NCI-H1092 treated with DMSO at 0.1 percent for 48 hours (cell line): ENCODE measurements at regions not wholly inside any gene's neighbourhood (a gene's known extent, or its start where the extent isn't known, plus 50 kb on each side); places are given as distances from the start of the nearest gene placed in this dataset.

Experiments
- DNase-seq: peaks from one replicate; lab custom pipeline; 2025; lab: John Stamatoyannopoulos, UW

DNA sequence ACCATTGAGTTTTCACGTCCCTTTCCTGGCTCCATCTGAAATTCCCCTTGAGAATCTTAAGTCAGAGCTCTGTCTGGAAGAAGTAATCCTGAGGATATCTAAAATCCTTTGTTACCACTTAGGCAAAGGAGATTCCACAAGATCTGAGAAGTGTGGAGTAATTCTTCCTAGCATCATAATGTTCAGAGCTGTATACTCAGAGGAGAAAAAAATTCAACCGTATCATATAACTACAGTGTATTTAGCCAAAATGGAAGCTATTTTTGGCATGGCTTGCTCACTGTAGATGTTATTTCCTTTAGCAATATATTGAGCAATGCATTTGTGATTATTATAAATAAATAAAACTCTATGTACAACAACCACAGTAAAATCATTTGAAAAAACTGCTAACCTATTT lies 1858.4 kb downstream of the EFNA5 start:
- no peak for DNase-seq

DNA sequence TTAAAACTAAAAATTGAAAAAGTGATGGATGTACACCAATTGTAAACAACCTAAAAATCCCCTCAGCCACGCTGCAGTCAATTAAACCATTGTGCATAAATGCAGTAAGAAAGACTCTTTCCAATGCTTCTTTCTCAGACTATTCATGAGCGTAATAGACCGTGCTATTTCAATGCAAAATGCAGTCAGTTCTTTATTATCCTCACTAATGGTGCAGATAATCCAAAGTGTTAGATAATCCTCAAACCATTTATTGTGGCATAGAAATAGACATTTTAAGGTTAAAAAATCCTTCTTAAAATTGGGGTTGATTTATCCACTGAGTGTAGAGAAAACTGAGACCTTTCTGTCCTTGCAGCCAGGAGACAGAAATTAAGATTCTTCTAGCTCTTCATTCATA lies 1862.8 kb downstream of the EFNA5 start:
- no peak for DNase-seq

- no peak for DNase-seq
Observed at GRCh38 chr5:105807290-105807689, 1863.4 kb downstream of the EFNA5 start.

DNA sequence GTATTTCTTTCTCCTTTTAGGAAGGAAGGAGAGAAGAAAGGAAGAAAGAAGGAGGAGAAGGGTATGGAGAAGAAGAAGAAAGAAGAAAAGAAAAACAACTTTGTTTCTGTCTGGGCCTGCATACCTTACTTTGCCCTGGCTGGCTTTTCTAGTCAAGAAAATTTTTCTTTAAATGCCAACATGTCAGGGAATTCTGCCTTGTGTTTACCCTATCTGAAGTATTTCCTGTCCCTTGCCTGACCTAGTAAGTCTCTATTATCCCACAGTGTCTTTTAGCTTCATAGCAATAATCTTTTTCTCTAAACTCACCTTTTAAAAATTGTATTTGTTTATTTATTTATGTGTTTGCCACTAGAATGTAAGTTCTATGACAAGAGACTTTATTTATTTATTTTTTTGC lies 1864.1 kb downstream of the EFNA5 start:
- no peak for DNase-seq

GRCh38 chr5:105803431-105803830 lies 1867.3 kb downstream of the EFNA5 start:
- no peak for DNase-seq

GRCh38 chr5:105794578-105794977 lies 1876.2 kb downstream of the EFNA5 start:
- no peak for DNase-seq

DNA sequence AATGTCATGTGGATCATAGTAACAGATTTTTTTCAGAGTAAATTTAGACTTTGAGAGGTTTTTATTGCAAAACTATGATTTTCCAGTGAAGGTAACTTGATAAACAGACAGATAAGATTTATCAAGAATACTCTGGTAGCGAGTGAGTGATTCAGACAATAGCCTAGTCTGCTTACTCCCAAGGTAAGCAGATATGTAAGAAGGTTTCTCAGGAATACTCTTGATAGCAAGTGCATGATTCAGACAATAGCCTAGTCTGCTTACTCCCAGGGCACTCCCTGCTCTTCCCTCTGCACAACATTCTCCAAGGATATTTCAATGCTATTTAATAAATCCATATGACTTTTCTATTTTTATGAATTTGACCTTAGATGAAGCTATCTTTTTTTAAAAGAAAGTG lies 1881.5 kb downstream of the EFNA5 start:
- no peak for DNase-seq

- DNase-seq, result no peak
Observed at GRCh38 chr5:105783811-105784210, 1886.9 kb downstream of the EFNA5 start.

GRCh38 chr5:105782501-105782900 lies 1888.2 kb downstream of the EFNA5 start:
- DNase-seq, result no peak

DNA sequence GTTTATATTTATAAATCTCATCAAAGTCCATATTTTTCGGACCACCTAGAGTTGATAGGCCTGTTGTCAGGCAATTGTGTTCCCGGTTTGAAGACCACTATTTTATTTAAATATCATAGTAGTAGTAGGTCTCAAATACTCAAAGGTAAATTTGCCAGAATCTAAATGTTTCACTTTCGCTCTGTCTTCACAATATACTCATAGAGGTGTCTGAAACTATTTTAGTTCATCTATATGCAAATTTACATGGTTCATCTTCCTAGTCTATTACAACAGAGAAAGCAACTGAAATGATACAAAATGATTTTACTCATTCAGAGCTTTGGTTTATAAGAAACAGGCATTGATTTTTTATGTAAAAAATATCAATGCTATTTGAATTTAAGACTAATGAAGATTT lies 1897.5 kb downstream of the EFNA5 start:
- DNase-seq, result no peak

- no peak for DNase-seq
Observed at GRCh38 chr5:105767267-105767666, 1903.5 kb downstream of the EFNA5 start.

DNA sequence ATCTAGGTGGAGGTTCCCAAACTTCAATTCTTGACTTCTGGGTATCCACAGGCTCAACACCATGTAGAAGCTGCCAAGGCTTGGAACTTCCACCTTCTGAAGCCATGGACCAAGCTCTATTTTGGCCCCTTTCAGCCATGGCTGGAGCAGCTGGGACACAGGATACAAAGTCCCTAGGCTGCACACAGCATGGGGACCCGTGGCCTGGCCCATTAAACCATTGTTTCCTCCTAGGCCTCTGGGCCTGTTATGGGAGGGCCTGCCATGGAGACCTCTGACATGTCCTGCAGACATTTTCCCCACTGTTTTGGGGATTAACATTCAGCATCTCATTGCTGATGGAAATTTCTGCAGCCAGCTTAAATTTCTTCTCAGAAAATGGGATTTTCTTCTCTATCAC lies 1908.0 kb downstream of the EFNA5 start:
- DNase-seq, result no peak

GRCh38 chr5:105754056-105754455 lies 1916.7 kb downstream of the EFNA5 start:
- no peak for DNase-seq

- DNase-seq, result peak; percentile 17
Observed at GRCh38 chr5:105752801-105753200, 1917.9 kb downstream of the EFNA5 start.

GRCh38 chr5:105751908-105752307 lies 1918.8 kb downstream of the EFNA5 start:
- no peak for DNase-seq

- DNase-seq, result no peak
Observed at GRCh38 chr5:105745111-105745510, 1925.6 kb downstream of the EFNA5 start.

DNA sequence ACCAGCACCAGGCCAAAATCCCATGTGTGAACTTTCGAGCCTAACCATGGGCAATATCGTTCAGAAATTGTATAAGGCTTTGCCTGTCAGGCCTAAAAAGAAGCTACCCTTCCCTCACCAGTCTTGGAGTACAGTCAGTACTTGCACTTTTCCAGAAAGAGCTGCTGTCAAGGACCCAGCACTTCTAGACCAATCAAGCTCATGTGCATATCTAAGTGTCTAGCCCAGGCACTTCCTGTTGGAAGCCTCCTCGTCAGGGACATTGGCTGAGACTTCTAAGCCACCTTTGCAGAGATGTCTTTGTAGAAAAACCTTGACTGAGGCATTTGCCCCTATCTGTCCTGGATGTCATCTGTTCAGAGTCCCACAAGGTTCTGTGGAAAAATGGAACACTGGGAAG lies 1930.5 kb downstream of the EFNA5 start:
- DNase-seq, result no peak

DNA sequence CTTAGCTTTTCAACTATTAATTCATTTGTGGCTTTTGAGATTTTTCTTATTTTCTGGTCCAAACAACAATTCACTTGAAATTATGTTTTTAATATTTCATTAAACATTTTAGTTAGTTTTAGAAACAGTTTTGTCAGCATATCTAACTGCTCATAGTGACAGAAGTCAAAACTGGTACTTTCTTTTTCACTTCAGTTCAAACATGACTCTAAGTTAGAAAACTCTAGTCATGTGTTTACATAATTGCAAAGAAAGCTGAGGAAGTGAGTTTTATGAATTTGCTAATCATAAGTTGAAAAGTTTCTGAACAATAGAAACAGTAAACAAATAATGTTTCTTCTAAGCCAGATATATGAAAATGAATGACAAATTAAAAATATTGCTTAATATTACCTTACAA lies 1931.0 kb downstream of the EFNA5 start:
- DNase-seq, result no peak

DNA sequence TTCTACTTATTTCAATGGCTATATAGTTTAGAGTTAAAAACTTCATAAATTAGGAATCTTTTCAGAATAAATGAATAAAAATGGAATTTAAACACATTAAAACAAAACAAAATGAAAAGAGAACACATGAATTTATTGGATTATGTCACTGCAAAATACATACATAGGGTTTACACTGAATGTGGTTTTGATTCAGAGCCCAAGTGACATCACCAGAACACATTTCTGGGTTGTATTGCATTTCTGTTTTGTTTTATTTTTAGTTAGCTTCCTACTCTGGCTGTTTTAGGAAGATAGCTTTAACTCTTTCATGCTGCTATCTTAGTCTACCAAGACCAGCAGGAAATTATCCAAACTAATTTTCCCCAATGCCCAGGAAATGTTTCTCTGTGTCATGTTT lies 1935.0 kb downstream of the EFNA5 start:
- DNase-seq, result no peak

- no peak for DNase-seq
Observed at GRCh38 chr5:105730982-105731381, 1939.8 kb downstream of the EFNA5 start.

DNA sequence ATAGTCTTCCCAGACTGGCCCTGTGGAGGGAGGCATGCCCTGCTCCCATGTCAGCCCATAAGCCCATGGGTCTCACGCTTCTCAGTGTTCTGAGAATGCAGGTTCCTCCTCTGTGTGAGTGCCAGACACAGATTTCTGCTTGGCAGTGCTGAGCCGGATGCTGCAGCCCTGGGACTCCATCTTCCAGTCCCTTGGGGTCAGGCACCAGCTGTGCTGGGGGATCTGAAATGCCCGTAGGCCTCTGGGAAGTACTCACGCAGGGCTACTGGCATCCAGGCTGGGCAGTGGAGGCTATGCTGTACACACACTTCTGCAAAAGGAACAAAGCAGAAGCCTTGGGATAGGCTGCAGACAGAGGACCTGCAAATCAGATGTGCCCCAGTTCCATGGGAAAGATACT lies 1944.6 kb downstream of the EFNA5 start:
- DNase-seq, result no peak

GRCh38 chr5:105708442-105708841 lies 1962.3 kb downstream of the EFNA5 start:
- no peak for DNase-seq

DNA sequence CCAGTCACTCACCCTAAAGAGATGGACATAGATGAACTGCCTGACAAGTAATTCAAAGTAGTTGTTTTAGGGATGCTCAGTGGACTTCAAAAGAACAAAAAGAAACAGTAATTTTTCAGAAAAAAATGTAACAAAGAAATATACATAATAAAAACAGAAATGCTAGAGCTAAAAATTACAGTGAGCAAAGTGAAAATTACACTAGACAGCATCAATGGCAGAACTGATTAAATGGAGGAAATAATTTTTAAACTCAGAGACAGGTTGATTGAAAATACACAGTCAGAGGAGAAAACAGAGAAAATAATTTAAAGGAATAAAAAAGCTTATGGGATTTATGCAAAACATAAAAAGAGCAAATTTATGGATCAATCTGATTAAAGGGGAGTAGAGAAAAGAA lies 1968.4 kb downstream of the EFNA5 start:
- DNase-seq, result no peak

GRCh38 chr5:105696440-105696839 lies 1974.3 kb downstream of the EFNA5 start:
- DNase-seq, result no peak

- no peak for DNase-seq
Observed at GRCh38 chr5:105695941-105696340, 1974.8 kb downstream of the EFNA5 start.
